Sigmoid colon (tissue), 3 donors: ENCODE measurements at regions not wholly inside any gene's neighbourhood (a gene's known extent, or its start where the extent isn't known, plus 50 kb on each side); places are given as distances from the start of the nearest gene placed in this dataset.

Source experiments
- CTCF ChIP-seq, 4 experiments: fragments of 450-650 bp in 3 of 4; fragments of 200-600 bp in 1 of 4; IDR thresholded peaks; one replicate each; pipeline ENCODE4 v1.5.1; 2016 to 2019; ENCODE audit warnings: antibody characterized with exemption in 4 of 4, mild to moderate bottlenecking in 3 of 4, moderate library complexity in 2 of 4
- POLR2A ChIP-seq, 2 donors: fragments of 450-650 bp; IDR thresholded peaks; one replicate each; pipeline ENCODE4 v1.6.1; 2016; ENCODE audit warnings: antibody characterized with exemption in 2 of 2, mild to moderate bottlenecking in 2 of 2, moderate library complexity in 2 of 2

GRCh38 chr14:103206023-103206481 lies 82.8 kb downstream of the TNFAIP2 start:
- TF ChIP-seq CTCF (IDR thresholded peaks at IDR 0.05) (no peak), POLR2A (IDR thresholded peaks at IDR 0.05) (no peak)
